ENCODE measurements at regions not wholly inside any gene's neighbourhood (a gene's known extent, or its start where the extent isn't known, plus 50 kb on each side); places are given as distances from the start of the nearest gene placed in this dataset.
A peak's percentile ranks its signal among the peaks of the same experiment; 100 is the strongest.
"Not testable (repeated sequence)": the region's sequence is repeated elsewhere in the genome, so short reads cannot be mapped to it uniquely, and the experiment has no call there.

- Histone ChIP-seq H3K27me3 (ENCODE audit: insufficient read depth, low read length) (no peaks in the 10 kb centered on the region), H3K9me3 (ENCODE audit: insufficient read depth, low read depth, low read length) (no peaks in the 10 kb centered on the region), H3K27ac (ENCODE audit: low read depth, low read length) (no peak overlapping the region), H3K9ac (ENCODE audit: low read depth, low read length) (no peak overlapping the region), H3K4me1 (ENCODE audit: insufficient read depth, low read length) (peaks cover 14% of the 10 kb centered on the region), H3K36me3 (ENCODE audit: insufficient read depth, low read length) (no peaks in the 10 kb centered on the region), H3K4me3 (ENCODE audit: low read length) (no peak overlapping the region)
- WGBS: 53% methylated on average over 2 of the region's 2 CpGs
Observed at GRCh38 chr5:108696951-108697715, 50.6 kb upstream of the FER start.

GRCh38 chr5:108696407-108696806, 51.3 kb upstream of the FER start:
- Histone ChIP-seq H3K9me3 (ENCODE audit: insufficient read depth, low read depth, low read length) (no peaks in the 10 kb centered on the region), H3K27me3 (ENCODE audit: insufficient read depth, low read length) (no peaks in the 10 kb centered on the region), H3K9ac (ENCODE audit: low read depth, low read length) (no peak overlapping the region), H3K27ac (ENCODE audit: low read depth, low read length) (no peak overlapping the region), H3K36me3 (ENCODE audit: insufficient read depth, low read length) (no peaks in the 10 kb centered on the region), H3K4me3 (ENCODE audit: low read length) (no peak overlapping the region), H3K4me1 (ENCODE audit: insufficient read depth, low read length) (peaks cover 14% of the 10 kb centered on the region)
- whole genome bisulfite sequencing: 82% methylated on average over 3 of the region's 5 CpGs

- no peaks in the 10 kb centered on the region for H3K27me3 ChIP-seq (ENCODE audit: insufficient read depth, low read length)
- no peak overlapping the region for H3K4me3 ChIP-seq (ENCODE audit: low read length)
- no peaks in the 10 kb centered on the region for H3K9me3 ChIP-seq (ENCODE audit: insufficient read depth, low read depth, low read length)
- H3K4me1 ChIP-seq (ENCODE audit: insufficient read depth, low read length): peaks cover 33% of the 10 kb centered on the region
- no peak overlapping the region for H3K9ac ChIP-seq (ENCODE audit: low read depth, low read length)
- no peak overlapping the region for H3K27ac ChIP-seq (ENCODE audit: low read depth, low read length)
- no peaks in the 10 kb centered on the region for H3K36me3 ChIP-seq (ENCODE audit: insufficient read depth, low read length)
Observed at GRCh38 chr5:108688485-108688884, 59.2 kb upstream of the FER start.

- Histone ChIP-seq H3K9ac (ENCODE audit: low read depth, low read length) (no peak overlapping the region), H3K4me3 (ENCODE audit: low read length) (no peak overlapping the region), H3K4me1 (ENCODE audit: insufficient read depth, low read length) (peaks cover 33% of the 10 kb centered on the region), H3K9me3 (ENCODE audit: insufficient read depth, low read depth, low read length) (0 out of 2 replicates have a peak, but pooled peaks cover 4% of the 10 kb centered on the region), H3K27ac (ENCODE audit: low read depth, low read length) (peak overlapping the region; percentile 70; the same call in 1 of the 2 replicates), H3K36me3 (ENCODE audit: insufficient read depth, low read length) (no peaks in the 10 kb centered on the region), H3K27me3 (ENCODE audit: insufficient read depth, low read length) (no peaks in the 10 kb centered on the region)
- WGBS: 83% methylated on average over 1 of the region's 2 CpGs
Observed at GRCh38 chr5:108687595-108688200, 60.0 kb upstream of the FER start.

GRCh38 chr5:108686676-108687075, 61.0 kb upstream of the FER start:
- Histone ChIP-seq H3K9ac (ENCODE audit: low read depth, low read length) (peak overlapping the region; percentile 61; the same call in 1 of the 2 replicates), H3K27me3 (ENCODE audit: insufficient read depth, low read length) (no peaks in the 10 kb centered on the region), H3K4me3 (ENCODE audit: low read length) (no peak overlapping the region), H3K9me3 (ENCODE audit: insufficient read depth, low read depth, low read length) (0 out of 2 replicates have a peak, but pooled peaks cover 4% of the 10 kb centered on the region), H3K27ac (ENCODE audit: low read depth, low read length) (peak overlapping the region; percentile 78), H3K4me1 (ENCODE audit: insufficient read depth, low read length) (peaks cover 33% of the 10 kb centered on the region), H3K36me3 (ENCODE audit: insufficient read depth, low read length) (no peaks in the 10 kb centered on the region)
- WGBS: no CpG with 5 or more reads among the region's 1 CpG

GRCh38 chr5:108685448-108686216, 62.1 kb upstream of the FER start:
- peak overlapping the region; percentile 61 for H3K9ac ChIP-seq (ENCODE audit: low read depth, low read length)
- H3K4me3 ChIP-seq (ENCODE audit: low read length): peak overlapping the region; percentile 24

GRCh38 chr5:108681079-108681921, 66.4 kb upstream of the FER start:
- Histone ChIP-seq H3K36me3 (ENCODE audit: insufficient read depth, low read length) (no peaks in the 10 kb centered on the region), H3K27ac (ENCODE audit: low read depth, low read length) (0 out of 2 replicates have a peak overlapping the region, but pooled peaks have one; percentile 47), H3K4me3 (ENCODE audit: low read length) (no peak overlapping the region), H3K4me1 (ENCODE audit: insufficient read depth, low read length) (peaks cover 14% of the 10 kb centered on the region), H3K27me3 (ENCODE audit: insufficient read depth, low read length) (no peaks in the 10 kb centered on the region), H3K9ac (ENCODE audit: low read depth, low read length) (peak overlapping the region; percentile 12; the same call in 1 of the 2 replicates), H3K9me3 (ENCODE audit: insufficient read depth, low read depth, low read length) (0 out of 2 replicates have a peak, but pooled peaks cover 4% of the 10 kb centered on the region)
- 63% methylated on average over 5 of the region's 5 CpGs for WGBS

More at GRCh38 chr5:108685448-108686216, 62.1 kb upstream of the FER start:
- not testable (repeated sequence) for H3K9me3 ChIP-seq (ENCODE audit: insufficient read depth, low read depth, low read length); H3K36me3 ChIP-seq (ENCODE audit: insufficient read depth, low read length); H3K27me3 ChIP-seq (ENCODE audit: insufficient read depth, low read length)
- WGBS: 41% methylated on average over 19 of the region's 19 CpGs
- H3K27ac ChIP-seq (ENCODE audit: low read depth, low read length): peak overlapping the region; percentile 78
- H3K4me1 ChIP-seq (ENCODE audit: insufficient read depth, low read length): peaks cover 33% of the 10 kb centered on the region

- Histone ChIP-seq H3K27ac (ENCODE audit: low read depth, low read length) (no peak overlapping the region), H3K4me1 (ENCODE audit: insufficient read depth, low read length) (no peaks in the 10 kb centered on the region), H3K36me3 (ENCODE audit: insufficient read depth, low read length) (no peaks in the 10 kb centered on the region), H3K9me3 (ENCODE audit: insufficient read depth, low read depth, low read length) (0 out of 2 replicates have a peak, but pooled peaks cover 1% of the 10 kb centered on the region), H3K9ac (ENCODE audit: low read depth, low read length) (no peak overlapping the region), H3K27me3 (ENCODE audit: insufficient read depth, low read length) (peaks cover 11% of the 10 kb centered on the region; the same call in 1 of the 2 replicates), H3K4me3 (ENCODE audit: low read length) (no peak overlapping the region)
- 79% methylated on average over 4 of the region's 4 CpGs for WGBS
Observed at GRCh38 chr5:108678091-108678490, 69.6 kb upstream of the FER start.

- Histone ChIP-seq H3K27me3 (ENCODE audit: insufficient read depth, low read length) (peaks cover 20% of the 10 kb centered on the region), H3K4me3 (ENCODE audit: low read length) (no peak overlapping the region), H3K27ac (ENCODE audit: low read depth, low read length) (no peak overlapping the region), H3K9ac (ENCODE audit: low read depth, low read length) (no peak overlapping the region), H3K36me3 (ENCODE audit: insufficient read depth, low read length) (no peaks in the 10 kb centered on the region), H3K9me3 (ENCODE audit: insufficient read depth, low read depth, low read length) (no peaks in the 10 kb centered on the region), H3K4me1 (ENCODE audit: insufficient read depth, low read length) (0 out of 2 replicates have a peak, but pooled peaks cover 2% of the 10 kb centered on the region)
- 97% methylated on average over 4 of the region's 5 CpGs for WGBS
Observed at GRCh38 chr5:108675736-108676135, 72.0 kb upstream of the FER start.

GRCh38 chr5:108672639-108673038, 75.1 kb upstream of the FER start:
- H3K36me3 ChIP-seq (ENCODE audit: insufficient read depth, low read length): no peaks in the 10 kb centered on the region

More at GRCh38 chr5:108672639-108673038, 75.1 kb upstream of the FER start:
- Histone ChIP-seq H3K27me3 (ENCODE audit: insufficient read depth, low read length) (peaks cover 26% of the 10 kb centered on the region), H3K9me3 (ENCODE audit: insufficient read depth, low read depth, low read length) (no peaks in the 10 kb centered on the region), H3K9ac (ENCODE audit: low read depth, low read length) (no peak overlapping the region), H3K4me3 (ENCODE audit: low read length) (no peak overlapping the region), H3K4me1 (ENCODE audit: insufficient read depth, low read length) (0 out of 2 replicates have a peak, but pooled peaks cover 2% of the 10 kb centered on the region), H3K27ac (ENCODE audit: low read depth, low read length) (no peak overlapping the region)
- WGBS: 31% methylated on average over 2 of the region's 2 CpGs
